HG02642 (cell line): ENCODE measurements at regions not wholly inside any gene's neighbourhood (a gene's known extent, or its start where the extent isn't known, plus 50 kb on each side); places are given as distances from the start of the nearest gene placed in this dataset.

Experiments used
- ATAC-seq: cut with Tn5 transposase; IDR thresholded peaks from one replicate; pipeline ENCODE4 v1.9.1; 2021; ENCODE audit warnings: mild to moderate bottlenecking; ENCODE audit not compliant: unreplicated experiment, poor library complexity

DNA sequence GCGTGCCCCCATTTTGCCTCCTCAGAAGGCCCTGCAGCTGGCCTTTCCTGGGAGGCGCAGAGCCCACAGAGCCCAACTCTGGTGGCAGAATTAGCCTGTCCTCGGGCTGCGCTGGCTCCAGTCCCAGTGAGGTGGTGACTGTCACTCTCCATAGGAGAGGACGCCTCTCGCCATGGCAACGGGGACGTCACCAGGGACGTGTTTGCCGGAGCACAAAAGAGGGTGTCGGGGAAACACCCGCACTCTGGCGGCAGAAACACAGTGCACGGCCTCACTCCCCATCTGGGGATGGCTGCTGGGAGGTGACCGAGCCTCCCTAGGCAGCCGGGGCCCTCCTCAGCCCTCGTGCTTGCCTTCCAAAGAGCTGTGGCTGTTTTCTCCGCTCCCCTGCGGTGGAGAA is 50.2 kb upstream of the NCOR2 start:
- ATAC-seq: no peak
